ENCODE measurements at regions not wholly inside any gene's neighbourhood (a gene's known extent, or its start where the extent isn't known, plus 50 kb on each side); places are given as distances from the start of the nearest gene placed in this dataset.

- 90 to 94% methylated on average over 2 to 3 of the region's 3 CpGs for WGBS, 2 experiments (ENCODE audit: insufficient coverage in 1 of 2, insufficient read length in 1 of 2)
- Mint-ChIP-seq H3K36me3 (ENCODE audit: low read depth) (peaks cover 6% of the 10 kb centered on the region), H3K27me3 (ENCODE audit: insufficient read depth) (no peaks in the 10 kb centered on the region)
Measured at GRCh38 chr10:6811153-6811552, 231.1 kb upstream of the PRKCQ start.

DNA sequence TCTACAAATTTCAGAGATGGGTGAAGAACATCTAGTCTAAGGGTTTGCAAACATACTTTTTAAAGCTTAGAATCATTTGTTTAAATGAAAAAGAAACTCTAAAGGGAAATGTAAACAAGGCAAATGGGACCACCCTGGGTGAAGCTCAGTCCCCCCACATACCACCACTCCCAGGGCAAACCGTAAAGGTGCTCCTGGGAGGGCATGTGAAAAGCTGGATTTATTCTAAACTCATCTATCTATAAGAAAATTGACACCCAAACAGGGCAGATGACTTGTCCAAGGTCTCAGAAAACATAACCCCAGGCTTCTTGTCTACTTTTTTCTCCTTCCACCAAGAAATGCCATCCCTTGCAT lies 223.3 kb upstream of the PRKCQ start:
- 71 to 80% methylated on average over 1 of the region's 1 CpG for WGBS, 2 experiments (ENCODE audit: insufficient coverage in 1 of 2, insufficient read length in 1 of 2)
- H3K9ac ChIP-seq (ENCODE audit: extremely low read depth, low read length, poor library complexity, severe bottlenecking) = no peak overlapping the region
- H3K4me3 Mint-ChIP-seq = no peak overlapping the region
- no peaks in the 10 kb centered on the region for H3K36me3 ChIP-seq (ENCODE audit: control insufficient read depth, insufficient read depth, low read length)
- H3K4me1 ChIP-seq (ENCODE audit: control insufficient read depth, insufficient read depth, low read length) = no peaks in the 10 kb centered on the region
- H3K9me3 Mint-ChIP-seq = peaks cover 43% of the 10 kb centered on the region
- no peak overlapping the region for H3K4me3 ChIP-seq (ENCODE audit: low read length)
- peaks cover 3% of the 10 kb centered on the region for H3K27me3 Mint-ChIP-seq (ENCODE audit: insufficient read depth)
- no peak for TF ChIP-seq CTCF (conservative IDR thresholded peaks at IDR 0.05)
- H3K27ac ChIP-seq (ENCODE audit: low read depth, low read length) = no peak overlapping the region
- no peaks in the 10 kb centered on the region for H3K27me3 ChIP-seq (ENCODE audit: control insufficient read depth, insufficient read depth, low read length, poor library complexity, severe bottlenecking)
- no peaks in the 10 kb centered on the region for H3K9me3 ChIP-seq (ENCODE audit: control insufficient read depth, low read length)
- H3K4me1 Mint-ChIP-seq = peaks cover 15% of the 10 kb centered on the region
- no peaks in the 10 kb centered on the region for H3K36me3 Mint-ChIP-seq (ENCODE audit: low read depth)
- no peak overlapping the region for H3K27ac Mint-ChIP-seq
- no peak for DNase-seq

More at GRCh38 chr10:6811153-6811552, 231.1 kb upstream of the PRKCQ start:
- Mint-ChIP-seq H3K4me3 (no peak overlapping the region), H3K27ac (no peak overlapping the region), H3K9me3 (peaks cover 34% of the 10 kb centered on the region), H3K4me1 (peaks cover 7% of the 10 kb centered on the region)
- no peak overlapping the region for H3K9ac ChIP-seq (ENCODE audit: extremely low read depth, low read length, poor library complexity, severe bottlenecking)
- DNase-seq = no peak
- no peak overlapping the region for H3K27ac ChIP-seq (ENCODE audit: low read depth, low read length)
- no peaks in the 10 kb centered on the region for H3K4me1 ChIP-seq (ENCODE audit: control insufficient read depth, insufficient read depth, low read length)
- no peak overlapping the region for H3K4me3 ChIP-seq (ENCODE audit: low read length)
- peaks cover 6% of the 10 kb centered on the region for H3K9me3 ChIP-seq (ENCODE audit: control insufficient read depth, low read length)
- no peaks in the 10 kb centered on the region for H3K36me3 ChIP-seq (ENCODE audit: control insufficient read depth, insufficient read depth, low read length)
- H3K27me3 ChIP-seq (ENCODE audit: control insufficient read depth, insufficient read depth, low read length, poor library complexity, severe bottlenecking) = no peaks in the 10 kb centered on the region
- no peak for TF ChIP-seq CTCF (conservative IDR thresholded peaks at IDR 0.05)

DNA sequence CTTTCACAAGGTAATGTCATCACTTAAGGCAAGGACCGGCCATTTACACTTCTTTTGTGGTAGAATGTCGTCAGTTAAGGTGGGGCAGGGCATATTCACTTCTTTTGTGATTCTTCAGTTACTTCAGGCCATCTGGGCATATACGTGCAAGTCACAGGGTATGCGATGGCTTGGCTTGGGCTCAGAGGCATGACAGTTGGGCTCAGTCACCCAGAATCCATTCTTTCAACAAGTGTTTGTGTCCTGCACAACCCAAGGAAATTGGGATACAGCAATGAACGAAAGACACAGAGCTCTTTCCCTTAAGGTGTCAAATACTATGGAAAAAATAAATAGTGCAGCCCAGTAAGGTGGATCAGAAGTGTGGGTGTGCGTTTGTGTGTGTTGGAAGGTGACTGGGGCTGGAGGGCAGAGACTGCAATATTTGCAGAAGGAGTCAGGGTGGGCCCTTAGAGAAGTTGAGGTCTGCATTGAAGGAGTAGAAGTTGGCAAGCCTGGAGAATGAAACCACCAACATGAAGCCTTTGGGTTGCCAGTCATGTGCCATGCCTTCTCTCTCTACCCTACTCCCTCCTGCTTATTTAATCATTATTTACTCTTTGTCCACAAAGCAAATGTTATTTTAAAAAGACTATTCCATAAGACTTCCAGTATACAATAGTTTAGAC lies 222.8 kb upstream of the PRKCQ start:
- H3K27ac Mint-ChIP-seq = no peak overlapping the region
- no peak for TF ChIP-seq CTCF (conservative IDR thresholded peaks at IDR 0.05)
- no peak overlapping the region for H3K4me3 Mint-ChIP-seq
- peaks cover 43% of the 10 kb centered on the region for H3K9me3 Mint-ChIP-seq
- Histone ChIP-seq H3K9ac (ENCODE audit: extremely low read depth, low read length, poor library complexity, severe bottlenecking) (no peak overlapping the region), H3K9me3 (ENCODE audit: control insufficient read depth, low read length) (no peaks in the 10 kb centered on the region), H3K27me3 (ENCODE audit: control insufficient read depth, insufficient read depth, low read length, poor library complexity, severe bottlenecking) (no peaks in the 10 kb centered on the region), H3K4me1 (ENCODE audit: control insufficient read depth, insufficient read depth, low read length) (no peaks in the 10 kb centered on the region), H3K27ac (ENCODE audit: low read depth, low read length) (no peak overlapping the region), H3K36me3 (ENCODE audit: control insufficient read depth, insufficient read depth, low read length) (no peaks in the 10 kb centered on the region), H3K4me3 (ENCODE audit: low read length) (no peak overlapping the region)
- 63 to 92% methylated on average over 4 to 6 of the region's 6 CpGs for WGBS, 2 experiments (ENCODE audit: insufficient coverage in 1 of 2, insufficient read length in 1 of 2)
- peaks cover 18% of the 10 kb centered on the region for H3K4me1 Mint-ChIP-seq
- no peak for DNase-seq
- H3K36me3 Mint-ChIP-seq (ENCODE audit: low read depth) = no peaks in the 10 kb centered on the region
- H3K27me3 Mint-ChIP-seq (ENCODE audit: insufficient read depth) = peaks cover 3% of the 10 kb centered on the region

Data from endodermal cell (in vitro differentiated cells).